Smooth muscle cell (in vitro differentiated cells): ENCODE measurements at regions not wholly inside any gene's neighbourhood (a gene's known extent, or its start where the extent isn't known, plus 50 kb on each side); places are given as distances from the start of the nearest gene placed in this dataset.
A peak's percentile ranks its signal among the peaks of the same experiment; 100 is the strongest.

Experiments
- DNase-seq: peaks from one replicate; lab custom pipeline; 2025; ENCODE audit not compliant: unreplicated experiment; lab: John Stamatoyannopoulos, UW
- H2AFZ ChIP-seq: fragments of 200-600 bp; sonication (generic); 2 replicates; pipeline ENCODE4 v1.6.0; 2016; ENCODE audit warnings: antibody characterized with exemption, low read depth, mild to moderate bottlenecking
- H3F3A ChIP-seq: fragments of 200-600 bp; sonication (generic); 2 replicates; pipeline ENCODE4 v1.6.0; 2017; ENCODE audit warnings: antibody characterized with exemption, low read depth
- H3K27ac ChIP-seq: fragments of 200-600 bp; sonication (generic); 2 replicates; pipeline ENCODE4 v1.5.1; 2016; ENCODE audit warnings: low read depth, mild to moderate bottlenecking
- H3K27me3 ChIP-seq: fragments of 200-600 bp; sonication (generic); 2 replicates; pipeline ENCODE4 v1.6.1; 2016; ENCODE audit warnings: low read depth, mild to moderate bottlenecking
- H3K36me3 ChIP-seq: fragments of 200-600 bp; sonication (generic); 2 replicates; pipeline ENCODE4 v1.5.1; 2016; ENCODE audit warnings: low read depth
- H3K4me1 ChIP-seq: fragments of 200-600 bp; sonication (generic); 2 replicates; pipeline ENCODE4 v1.5.1; 2016; ENCODE audit warnings: low read depth
- H3K4me2 ChIP-seq: fragments of 200-600 bp; sonication (generic); 2 replicates; pipeline ENCODE4 v1.6.0; 2016; ENCODE audit warnings: mild to moderate bottlenecking
- H3K4me3 ChIP-seq: fragments of 200-600 bp; sonication (generic); 2 replicates; pipeline ENCODE4 v1.5.1; 2016; ENCODE audit warnings: mild to moderate bottlenecking
- H3K79me2 ChIP-seq: fragments of 200-600 bp; sonication (generic); 2 replicates; pipeline ENCODE4 v1.6.0; 2016; ENCODE audit warnings: low read depth, mild to moderate bottlenecking
- H3K9ac ChIP-seq: fragments of 200-600 bp; sonication (generic); 2 replicates; pipeline ENCODE4 v1.6.0; 2016; ENCODE audit warnings: low read depth
- H3K9me3 ChIP-seq: fragments of 200-600 bp; sonication (generic); replicated peaks from 2 replicates; pipeline ENCODE4 v1.5.1; 2016; ENCODE audit warnings: low read depth
- H4K20me1 ChIP-seq: fragments of 200-600 bp; sonication (generic); 2 replicates; pipeline ENCODE4 v1.6.0; 2016; ENCODE audit warnings: low read depth
- WGBS: methylation state at CpG from one replicate; pipeline ENCODE4 v1.1.7; 2016; ENCODE audit warnings: low lambda C conversion rate; 5-methylcytosine and 5-hydroxymethylcytosine counted together
- TF ChIP-seq, protein P1 (sequence below): fragments of 200-600 bp; sonication (generic); IDR thresholded peaks from 2 replicates; pipeline ENCODE4 v1.5.1; 2017; ENCODE audit warnings: borderline replicate concordance, mild to moderate bottlenecking, antibody characterized with exemption; ENCODE audit not compliant: insufficient read depth, poor library complexity, severe bottlenecking

DNA sequence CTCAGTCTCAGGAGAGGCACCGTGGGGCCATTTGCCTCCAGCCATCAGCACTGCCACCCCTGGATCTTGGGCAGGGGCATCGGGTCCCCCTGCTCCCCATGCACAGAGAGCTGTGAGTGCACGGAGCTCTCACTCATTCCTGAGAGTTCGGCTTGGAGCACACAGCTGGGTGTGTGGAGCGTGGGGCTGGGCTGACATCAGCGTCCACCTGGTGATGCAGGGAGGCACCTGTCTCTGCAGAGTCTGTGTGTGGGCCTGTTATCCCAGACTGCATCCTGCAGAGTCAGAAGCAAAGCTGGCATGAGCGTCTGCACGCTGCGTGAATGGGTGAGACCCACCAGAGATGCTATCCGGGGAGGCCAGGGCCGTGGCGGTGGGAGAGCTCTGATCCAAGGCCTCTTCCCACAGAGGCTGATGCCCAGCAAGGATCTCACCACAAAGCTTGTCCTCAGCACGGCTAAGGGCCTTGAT, 248.8 kb upstream of the AFDN start:
- H4K20me1 ChIP-seq: no peaks in the 10 kb centered on the region
- no peak overlapping the region for H3K9ac ChIP-seq
- WGBS: 91% methylated on average over 12 of the region's 13 CpGs
- H3K27ac ChIP-seq: no peak overlapping the region
- no peak overlapping the region for H3K4me2 ChIP-seq
- no peaks in the 10 kb centered on the region for H3K9me3 ChIP-seq
- no peak overlapping the region for H2AFZ ChIP-seq
- no peaks in the 10 kb centered on the region for H3K79me2 ChIP-seq
- H3K4me3 ChIP-seq: no peak overlapping the region
- no peak for DNase-seq
- no peaks in the 10 kb centered on the region for H3F3A ChIP-seq
- no peaks in the 10 kb centered on the region for H3K36me3 ChIP-seq
- H3K27me3 ChIP-seq: no peaks in the 10 kb centered on the region
- H3K4me1 ChIP-seq: no peaks in the 10 kb centered on the region
- TF ChIP-seq, protein P1, sequence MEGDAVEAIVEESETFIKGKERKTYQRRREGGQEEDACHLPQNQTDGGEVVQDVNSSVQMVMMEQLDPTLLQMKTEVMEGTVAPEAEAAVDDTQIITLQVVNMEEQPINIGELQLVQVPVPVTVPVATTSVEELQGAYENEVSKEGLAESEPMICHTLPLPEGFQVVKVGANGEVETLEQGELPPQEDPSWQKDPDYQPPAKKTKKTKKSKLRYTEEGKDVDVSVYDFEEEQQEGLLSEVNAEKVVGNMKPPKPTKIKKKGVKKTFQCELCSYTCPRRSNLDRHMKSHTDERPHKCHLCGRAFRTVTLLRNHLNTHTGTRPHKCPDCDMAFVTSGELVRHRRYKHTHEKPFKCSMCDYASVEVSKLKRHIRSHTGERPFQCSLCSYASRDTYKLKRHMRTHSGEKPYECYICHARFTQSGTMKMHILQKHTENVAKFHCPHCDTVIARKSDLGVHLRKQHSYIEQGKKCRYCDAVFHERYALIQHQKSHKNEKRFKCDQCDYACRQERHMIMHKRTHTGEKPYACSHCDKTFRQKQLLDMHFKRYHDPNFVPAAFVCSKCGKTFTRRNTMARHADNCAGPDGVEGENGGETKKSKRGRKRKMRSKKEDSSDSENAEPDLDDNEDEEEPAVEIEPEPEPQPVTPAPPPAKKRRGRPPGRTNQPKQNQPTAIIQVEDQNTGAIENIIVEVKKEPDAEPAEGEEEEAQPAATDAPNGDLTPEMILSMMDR: no peak

DNA sequence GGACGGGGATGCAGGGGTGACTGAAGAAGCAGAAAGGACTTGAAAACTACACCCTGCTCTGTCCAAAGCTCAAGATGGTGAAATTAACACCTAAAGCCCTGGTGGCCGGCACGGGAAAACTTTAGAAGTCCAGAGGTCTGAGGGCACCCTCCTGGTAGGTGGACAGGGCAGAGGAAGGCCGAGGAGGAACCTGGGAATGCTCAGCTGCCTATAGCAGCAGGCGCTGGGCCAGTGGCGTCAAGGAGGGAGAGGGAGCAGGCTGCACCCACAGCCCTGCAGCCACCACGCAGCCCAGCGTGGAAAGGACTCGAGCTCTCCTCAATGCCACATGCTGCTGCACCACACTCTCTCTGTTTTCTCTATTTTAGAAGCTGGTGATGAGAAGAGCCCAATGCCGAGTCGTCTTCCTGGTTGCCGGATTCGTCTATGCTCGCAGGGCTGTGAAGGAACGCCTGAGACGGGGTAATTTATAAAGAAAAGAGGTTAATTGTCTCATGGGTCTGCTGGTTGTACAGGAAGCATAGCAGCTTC, 248.3 kb upstream of the AFDN start:
- no peaks in the 10 kb centered on the region for H3F3A ChIP-seq
- H3K9ac ChIP-seq: no peak overlapping the region
- no peak overlapping the region for H3K27ac ChIP-seq
- peaks cover 2% of the 10 kb centered on the region for H3K9me3 ChIP-seq
- no peak overlapping the region for H3K4me3 ChIP-seq
- H2AFZ ChIP-seq: no peak overlapping the region
- no peaks in the 10 kb centered on the region for H3K79me2 ChIP-seq
- no peaks in the 10 kb centered on the region for H4K20me1 ChIP-seq
- no peak for DNase-seq
- H3K4me2 ChIP-seq: no peak overlapping the region
- H3K4me1 ChIP-seq: no peaks in the 10 kb centered on the region
- H3K36me3 ChIP-seq: no peaks in the 10 kb centered on the region
- TF ChIP-seq, protein P1: no peak
- H3K27me3 ChIP-seq: no peaks in the 10 kb centered on the region
- 96% methylated on average over 16 of the region's 16 CpGs for WGBS

DNA sequence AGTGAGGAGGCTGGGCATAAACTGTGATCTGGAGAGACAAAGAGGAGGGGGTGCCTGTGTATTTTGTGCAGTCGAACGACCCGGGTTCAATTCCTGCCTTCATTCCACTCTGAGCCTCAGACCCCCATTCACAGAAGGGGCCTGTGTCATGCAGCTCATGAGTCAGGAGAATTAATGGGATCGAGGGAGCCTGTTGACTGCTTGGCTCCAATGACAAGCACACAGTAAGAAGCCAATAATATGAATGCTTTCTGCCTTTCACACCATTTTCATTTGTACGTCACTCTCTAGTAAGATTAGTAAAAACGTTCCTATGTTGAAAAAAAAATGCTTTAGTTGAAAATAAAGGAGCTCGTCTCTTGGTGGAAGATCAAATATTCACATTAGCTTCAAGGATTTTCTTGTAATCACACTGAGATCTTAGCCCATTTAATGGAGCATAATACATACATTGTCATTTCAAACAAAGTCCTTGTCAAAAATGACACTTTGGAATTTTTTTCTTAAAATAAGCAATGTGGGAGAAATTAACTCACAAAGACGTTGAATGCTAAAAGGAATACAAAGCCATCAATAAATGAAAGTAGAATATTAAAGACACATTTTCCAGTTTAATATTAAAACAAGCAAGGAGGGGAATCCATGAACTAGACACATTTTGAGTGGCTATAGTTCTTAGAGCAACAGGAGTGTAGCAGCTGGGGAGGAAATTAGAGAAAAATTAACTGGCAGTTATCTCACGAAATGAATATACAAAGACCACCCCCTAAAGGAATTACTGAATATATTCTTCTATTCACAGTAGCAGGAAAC, 246.7 kb upstream of the AFDN start:
- no peaks in the 10 kb centered on the region for H3K4me1 ChIP-seq
- no peaks in the 10 kb centered on the region for H3F3A ChIP-seq
- H3K79me2 ChIP-seq: no peaks in the 10 kb centered on the region
- peak overlapping the region; percentile 54 for H2AFZ ChIP-seq
- peaks cover 5% of the 10 kb centered on the region for H3K9me3 ChIP-seq
- no peaks in the 10 kb centered on the region for H3K27me3 ChIP-seq
- H3K9ac ChIP-seq: no peak overlapping the region
- H3K4me2 ChIP-seq: no peak overlapping the region
- H3K27ac ChIP-seq: no peak overlapping the region
- TF ChIP-seq, protein P1: no peak
- WGBS: 89% methylated on average over 9 of the region's 9 CpGs
- no peak overlapping the region for H3K4me3 ChIP-seq
- H3K36me3 ChIP-seq: no peaks in the 10 kb centered on the region
- no peaks in the 10 kb centered on the region for H4K20me1 ChIP-seq
- DNase-seq: no peak

DNA sequence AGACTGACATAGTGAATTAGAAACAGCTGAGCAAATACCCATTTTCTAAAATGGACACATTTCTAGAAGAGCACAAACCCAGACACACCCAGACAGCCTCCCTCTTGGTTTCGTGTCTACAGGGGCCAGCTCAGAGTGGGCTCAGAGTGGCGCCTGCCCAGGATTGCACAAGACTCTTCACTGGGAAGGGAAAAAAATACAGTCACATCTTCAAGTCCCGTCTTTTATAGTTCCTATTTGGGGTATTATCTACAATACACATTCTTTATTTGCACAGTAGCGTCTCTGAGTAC, 246.1 kb upstream of the AFDN start:
- Histone ChIP-seq H3K4me1 (no peaks in the 10 kb centered on the region), H3K79me2 (no peaks in the 10 kb centered on the region), H3K27me3 (no peaks in the 10 kb centered on the region), H3K27ac (no peak overlapping the region), H4K20me1 (no peaks in the 10 kb centered on the region), H3K36me3 (no peaks in the 10 kb centered on the region), H3K9me3 (peaks cover 5% of the 10 kb centered on the region), H2AFZ (peak overlapping the region; percentile 54), H3K4me3 (no peak overlapping the region), H3F3A (no peaks in the 10 kb centered on the region), H3K9ac (no peak overlapping the region), H3K4me2 (no peak overlapping the region)
- no peak for DNase-seq
- TF ChIP-seq, protein P1: no peak
- 58% methylated on average over 4 of the region's 4 CpGs for WGBS
